OCI-LY1 (cell line): ENCODE measurements at regions not wholly inside any gene's neighbourhood (a gene's known extent, or its start where the extent isn't known, plus 50 kb on each side); places are given as distances from the start of the nearest gene placed in this dataset.

Experiments used
- H2AFZ ChIP-seq: fragments of 200-600 bp; sonication (generic), shearing (Covaris generic); 2 replicates; pipeline ENCODE4 v1.6.0; 2014; ENCODE audit warnings: antibody characterized with exemption, mild to moderate bottlenecking, low read length
- H3F3A ChIP-seq: fragments of 200-600 bp; sonication (generic), shearing (Covaris generic); 2 replicates; pipeline ENCODE4 v1.6.0; 2014; ENCODE audit warnings: mild to moderate bottlenecking, antibody characterized with exemption, low read length, moderate library complexity; ENCODE audit not compliant: insufficient read depth
- H3K27ac ChIP-seq: fragments of 200-600 bp; sonication (generic); 2 replicates; pipeline ENCODE4 v1.5.1; 2014; ENCODE audit warnings: low read length, mixed run types, mild to moderate bottlenecking, low read depth; ENCODE audit not compliant: poor library complexity, severe bottlenecking
- H3K27me3 ChIP-seq: fragments of 200-600 bp; sonication (generic); 2 replicates; pipeline ENCODE4 v1.6.0; 2014; ENCODE audit warnings: antibody characterized with exemption, mild to moderate bottlenecking, low read length, moderate library complexity; ENCODE audit not compliant: insufficient read depth
- H3K36me3 ChIP-seq: fragments of 200-600 bp; sonication (generic); 2 replicates; pipeline ENCODE4 v1.6.1; 2014; ENCODE audit warnings: mild to moderate bottlenecking, antibody characterized with exemption, low read length, moderate library complexity, mixed read lengths; ENCODE audit not compliant: insufficient read depth
- H3K4me1 ChIP-seq: fragments of 200-600 bp; sonication (generic); 2 replicates; pipeline ENCODE4 v1.5.1; 2014; ENCODE audit warnings: mild to moderate bottlenecking, low read length, moderate library complexity; ENCODE audit not compliant: insufficient read depth, severe bottlenecking
- H3K4me2 ChIP-seq: fragments of 200-600 bp; sonication (generic), shearing (Covaris generic); 2 replicates; pipeline ENCODE4 v1.6.1; 2014; ENCODE audit warnings: low read length
- H3K4me3 ChIP-seq: fragments of 200-600 bp; sonication (generic); 2 replicates; pipeline ENCODE4 v1.5.1; 2014; ENCODE audit warnings: low read length, low read depth, mild to moderate bottlenecking, mixed read lengths; ENCODE audit not compliant: poor library complexity, severe bottlenecking
- H3K79me2 ChIP-seq: fragments of 200-600 bp; shearing (Covaris generic); 2 replicates; pipeline ENCODE4 v1.6.1; 2016; ENCODE audit warnings: mixed run types, low read length, mixed read lengths; ENCODE audit not compliant: insufficient read depth
- H3K9ac ChIP-seq: fragments of 200-600 bp; sonication (generic), shearing (Covaris generic); 2 replicates; pipeline ENCODE4 v1.6.1; 2014; ENCODE audit warnings: mild to moderate bottlenecking, low read length, mixed read lengths
- H3K9me2 ChIP-seq: fragments of 200-600 bp; sonication (generic), shearing (Covaris generic); 2 replicates; pipeline ENCODE4 v1.6.1; 2014; ENCODE audit warnings: low read depth, mild to moderate bottlenecking, low read length, mixed read lengths
- H3K9me3 ChIP-seq: fragments of 200-600 bp; shearing (Covaris generic); 2 replicates; pipeline ENCODE4 v1.6.1; 2014; ENCODE audit warnings: low read length, mixed read lengths
- H4K20me1 ChIP-seq: fragments of 200-600 bp; sonication (generic), shearing (Covaris generic); 2 replicates; pipeline ENCODE4 v1.6.0; 2016; ENCODE audit warnings: mild to moderate bottlenecking, low read length; ENCODE audit not compliant: insufficient read depth
- CTCF ChIP-seq: fragments of 200-600 bp; sonication (generic), shearing (Covaris generic); IDR thresholded peaks from 2 replicates; pipeline ENCODE4 v1.5.1; 2017; ENCODE audit warnings: mild to moderate bottlenecking, antibody characterized with exemption, low read length, moderate library complexity, mixed read lengths
- EZH2 ChIP-seq: fragments of 200-600 bp; sonication (generic), shearing (Covaris generic); IDR thresholded peaks from 2 replicates; pipeline ENCODE4 v1.8.0; 2017; ENCODE audit warnings: borderline replicate concordance, mixed run types, mild to moderate bottlenecking, antibody characterized with exemption, low read length, moderate library complexity, mixed read lengths

DNA sequence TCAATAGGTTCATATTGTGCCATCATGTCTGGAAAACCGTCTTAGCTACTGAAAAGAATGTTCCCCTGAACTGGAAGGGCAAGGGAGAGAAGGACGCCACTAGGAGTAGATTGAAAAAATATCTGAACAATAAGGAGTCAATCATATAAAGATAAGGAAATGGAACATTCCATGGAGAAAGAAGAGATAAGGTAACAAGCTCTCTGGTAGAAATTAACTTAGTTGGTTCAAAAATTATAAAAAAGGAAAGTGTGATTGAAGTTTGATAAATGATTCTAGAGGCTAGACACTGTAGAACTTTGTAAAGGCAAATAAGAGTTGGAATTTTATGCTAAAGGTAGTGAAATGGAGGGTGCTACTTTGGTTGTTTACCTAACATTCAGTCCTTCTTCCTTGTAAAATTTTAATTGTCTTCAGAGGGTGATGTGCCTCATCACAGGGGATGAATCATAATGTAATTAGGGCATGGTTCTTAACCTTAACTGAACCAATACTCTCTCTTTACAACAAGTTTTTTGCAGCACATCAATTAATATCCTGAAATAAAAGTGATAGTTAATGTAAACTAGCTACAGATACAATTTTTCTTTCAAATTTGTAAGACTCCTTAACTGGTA lies 135.5 kb downstream of the GPX5 start:
- Histone ChIP-seq H3K9me3 (no peaks in the 10 kb centered on the region), H3K9ac (no peak overlapping the region), H3K27ac (no peak overlapping the region), H3F3A (no peaks in the 10 kb centered on the region), H4K20me1 (no peaks in the 10 kb centered on the region), H3K4me2 (no peak overlapping the region), H3K4me1 (peaks cover 20% of the 10 kb centered on the region), H3K27me3 (no peaks in the 10 kb centered on the region), H3K4me3 (no peak overlapping the region), H3K79me2 (no peaks in the 10 kb centered on the region), H2AFZ (no peak overlapping the region), H3K36me3 (no peaks in the 10 kb centered on the region), H3K9me2 (no peaks in the 10 kb centered on the region)
- TF ChIP-seq EZH2 (no peak), CTCF (no peak)

DNA sequence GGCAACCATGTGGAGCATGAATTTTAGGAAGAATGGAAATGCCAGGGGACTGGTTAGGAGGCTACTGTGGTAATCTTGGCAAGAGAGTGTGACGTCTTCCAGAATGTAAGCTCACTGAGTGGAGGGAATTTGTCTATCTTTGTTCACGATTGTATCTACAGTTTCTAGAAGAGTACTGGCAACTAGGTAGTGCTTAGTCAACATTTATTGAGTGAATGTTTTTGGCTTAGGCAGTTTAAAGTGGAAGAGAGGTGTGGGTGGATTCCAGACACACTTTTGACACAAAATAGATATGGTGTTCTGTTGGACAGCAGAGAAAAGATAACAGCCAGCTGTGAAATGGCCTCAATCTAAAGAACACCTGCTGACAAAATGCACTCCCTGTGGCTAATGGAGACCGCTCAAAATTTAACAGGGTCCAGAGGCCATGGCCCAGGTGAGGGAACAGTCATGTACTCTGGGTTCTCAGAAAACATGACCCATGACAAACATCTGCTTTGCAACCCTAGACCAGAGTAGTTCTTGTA lies 139.3 kb downstream of the GPX5 start:
- H3K27ac ChIP-seq: no peak overlapping the region
- TF ChIP-seq EZH2 (no peak), CTCF (no peak)

GRCh38 chr6:28673417-28673786 lies 147.7 kb downstream of the GPX5 start:
- Histone ChIP-seq H3K36me3 (no peaks in the 10 kb centered on the region), H3K9me3 (no peaks in the 10 kb centered on the region), H3K9me2 (no peaks in the 10 kb centered on the region), H3F3A (no peaks in the 10 kb centered on the region), H2AFZ (no peak overlapping the region), H3K9ac (no peak overlapping the region), H3K4me2 (no peak overlapping the region), H3K4me1 (no peaks in the 10 kb centered on the region), H3K27ac (no peak overlapping the region), H3K27me3 (no peaks in the 10 kb centered on the region), H3K4me3 (no peak overlapping the region), H4K20me1 (no peaks in the 10 kb centered on the region), H3K79me2 (no peaks in the 10 kb centered on the region)
- no peak for TF ChIP-seq EZH2
- TF ChIP-seq CTCF: no peak

More for the DNA sequence above, 139.3 kb downstream of the GPX5 start:
- H3K4me2 ChIP-seq: no peak overlapping the region
- H2AFZ ChIP-seq: no peak overlapping the region
- no peaks in the 10 kb centered on the region for H3K4me1 ChIP-seq
- no peaks in the 10 kb centered on the region for H3K27me3 ChIP-seq
- no peaks in the 10 kb centered on the region for H3K79me2 ChIP-seq
- H3F3A ChIP-seq: no peaks in the 10 kb centered on the region
- H3K9me2 ChIP-seq: no peaks in the 10 kb centered on the region
- H3K9ac ChIP-seq: no peak overlapping the region
- no peaks in the 10 kb centered on the region for H3K9me3 ChIP-seq
- H3K36me3 ChIP-seq: no peaks in the 10 kb centered on the region
- no peak overlapping the region for H3K4me3 ChIP-seq
- H4K20me1 ChIP-seq: no peaks in the 10 kb centered on the region
